GM06990 (cell line): ENCODE measurements at regions not wholly inside any gene's neighbourhood (a gene's known extent, or its start where the extent isn't known, plus 50 kb on each side); places are given as distances from the start of the nearest gene placed in this dataset.

Experiments used
- DNase-seq: peaks from one replicate; pipeline ENCODE4 v3.0.0-alpha.2; 2011; ENCODE audit not compliant: insufficient read length; ENCODE audit errors: extremely low read depth
- H3K27me3 ChIP-seq: replicated peaks from 2 replicates; pipeline ENCODE4 v1.6.0; 2011; ENCODE audit warnings: low read length; ENCODE audit not compliant: control insufficient read depth, insufficient read depth
- H3K36me3 ChIP-seq: 2 replicates; pipeline ENCODE4 v1.5.1; 2011; ENCODE audit warnings: low read length; ENCODE audit not compliant: control insufficient read depth, insufficient read depth
- H3K4me3 ChIP-seq: replicated peaks from 2 replicates; pipeline ENCODE4 v1.5.1; 2011; ENCODE audit warnings: low read depth, mild to moderate bottlenecking, control low read depth, low read length
- CTCF ChIP-seq: IDR thresholded peaks from 2 replicates; pipeline ENCODE4 v1.5.1; 2011; ENCODE audit warnings: low read length, control low read depth, mild to moderate bottlenecking, inconsistent platforms; ENCODE audit not compliant: insufficient read depth, poor library complexity, severe bottlenecking

- Histone ChIP-seq H3K4me3 (no peak overlapping the region), H3K27me3 (no peaks in the 10 kb centered on the region), H3K36me3 (no peaks in the 10 kb centered on the region)
- no peak for DNase-seq
- no peak for TF ChIP-seq CTCF
Measured at GRCh38 chr17:55575058-55575636, 63.9 kb upstream of the SMIM36 start.

- Histone ChIP-seq H3K4me3 (no peak overlapping the region), H3K36me3 (no peaks in the 10 kb centered on the region), H3K27me3 (no peaks in the 10 kb centered on the region; the same call in 1 of the 2 replicates)
- no peak for TF ChIP-seq CTCF
- no peak for DNase-seq
Measured at GRCh38 chr17:55572599-55572998, 61.3 kb upstream of the SMIM36 start.

- Histone ChIP-seq H3K4me3 (no peak overlapping the region), H3K36me3 (no peaks in the 10 kb centered on the region), H3K27me3 (no peaks in the 10 kb centered on the region; the same call in 1 of the 2 replicates)
- no peak for TF ChIP-seq CTCF
- DNase-seq: no peak
Measured at GRCh38 chr17:55572139-55572538, 60.9 kb upstream of the SMIM36 start.

- TF ChIP-seq CTCF: no peak
- H3K27me3 ChIP-seq: no peaks in the 10 kb centered on the region; the same call in 1 of the 2 replicates
- DNase-seq: no peak
- no peak overlapping the region for H3K4me3 ChIP-seq
- no peaks in the 10 kb centered on the region for H3K36me3 ChIP-seq
Measured at GRCh38 chr17:55571095-55571494, 59.8 kb upstream of the SMIM36 start.

GRCh38 chr17:55570391-55570790 is 59.1 kb upstream of the SMIM36 start:
- no peak for TF ChIP-seq CTCF
- DNase-seq: no peak
- H3K36me3 ChIP-seq: no peaks in the 10 kb centered on the region
- H3K27me3 ChIP-seq: no peaks in the 10 kb centered on the region; the same call in 1 of the 2 replicates
- H3K4me3 ChIP-seq: no peak overlapping the region
